Sigmoid colon (tissue), 6 donors: ENCODE measurements at regions not wholly inside any gene's neighbourhood (a gene's known extent, or its start where the extent isn't known, plus 50 kb on each side); places are given as distances from the start of the nearest gene placed in this dataset.

Source experiments
- DNase-seq: peaks from one replicate; pipeline ENCODE4 v3.0.0-alpha.2; 2019
- H3K27ac ChIP-seq, 4 donors: fragments of 200-600 bp; sonication (generic); one replicate each; pipeline ENCODE4 v1.5.1; 2016 to 2019; ENCODE audit warnings: mild to moderate bottlenecking in 1 of 4
- H3K27me3 ChIP-seq, 3 donors: fragments of 200-600 bp; sonication (generic); one replicate each; pipeline ENCODE4 v1.5.1; 2019; ENCODE audit warnings: mild to moderate bottlenecking in 1 of 3
- H3K36me3 ChIP-seq, 4 donors: fragments of 200-600 bp; sonication (generic); one replicate each; pipeline ENCODE4 v1.5.1; 2016 to 2019
- H3K4me1 ChIP-seq, 4 donors: fragments of 200-600 bp; sonication (generic); one replicate each; pipeline ENCODE4 v1.5.1; 2017 to 2019
- H3K4me3 ChIP-seq, 4 donors: fragments of 200-600 bp; sonication (generic); one replicate each; pipeline ENCODE4 v1.5.1; 2017 to 2019; ENCODE audit warnings: mild to moderate bottlenecking in 2 of 4, moderate library complexity in 1 of 4
- H3K9me3 ChIP-seq, 4 donors: fragments of 200-600 bp in 3 of 4; sonication (generic) in 3 of 4; one replicate each; pipeline versions ENCODE4 v1.5.1 to v1.6.1; 2013 to 2019
- CTCF ChIP-seq, 4 experiments: fragments of 450-650 bp in 3 of 4; fragments of 200-600 bp in 1 of 4; IDR thresholded peaks; one replicate each; pipeline ENCODE4 v1.5.1; 2016 to 2019; ENCODE audit warnings: antibody characterized with exemption in 4 of 4, mild to moderate bottlenecking in 3 of 4, moderate library complexity in 2 of 4
- EP300 ChIP-seq, 4 donors: sonication (generic); formaldehyde crosslinking; IDR thresholded peaks; one replicate each; pipeline ENCODE4 v1.6.1; 2017; ENCODE audit warnings: antibody characterized with exemption in 4 of 4
- POLR2A ChIP-seq, 2 donors: fragments of 450-650 bp; IDR thresholded peaks; one replicate each; pipeline ENCODE4 v1.6.1; 2016; ENCODE audit warnings: antibody characterized with exemption in 2 of 2, mild to moderate bottlenecking in 2 of 2, moderate library complexity in 2 of 2
- POLR2AphosphoS5 ChIP-seq, 4 donors: sonication (generic); formaldehyde crosslinking; IDR thresholded peaks; one replicate each; pipeline ENCODE4 v1.6.1; 2017; ENCODE audit warnings: antibody characterized with exemption in 4 of 4
- WGBS, 2 donors: extraction: QIAGEN DNeasy Blood & Tissue Kit; methylation state at CpG; one replicate each; pipeline ENCODE4 v1.1.7; 2013; 5-methylcytosine and 5-hydroxymethylcytosine counted together
- intact Hi-C: fragments of 100-400 bp; cut with DNase I; formaldehyde crosslinking; loops from one replicate; pipeline ENCODE4 v1.15.1; 2023
- donor health status: healthy with polysubstance abuse.
- donor health status: healthy.

- WGBS, 2 donors: 80 to 87% methylated on average over 12 of the region's 12 CpGs
- Histone ChIP-seq H3K4me3 (no peak overlapping the region), H3K27ac (no peak overlapping the region), H3K9me3 (no peaks in the 10 kb centered on the region), H3K27me3 (no peaks in the 10 kb centered on the region), H3K4me1 (no peaks in the 10 kb centered on the region), H3K36me3 (no peaks in the 10 kb centered on the region)
- intact Hi-C loops: no loop called here
- TF ChIP-seq EP300 (IDR thresholded peaks at IDR 0.05) (no peak), POLR2A (IDR thresholded peaks at IDR 0.05) (no peak), POLR2AphosphoS5 (IDR thresholded peaks at IDR 0.05) (no peak), CTCF (IDR thresholded peaks at IDR 0.05) (no peak)
- DNase-seq: no peak
Observed at GRCh38 chr17:37830151-37830993, 85.5 kb upstream of the HNF1B start.

DNA sequence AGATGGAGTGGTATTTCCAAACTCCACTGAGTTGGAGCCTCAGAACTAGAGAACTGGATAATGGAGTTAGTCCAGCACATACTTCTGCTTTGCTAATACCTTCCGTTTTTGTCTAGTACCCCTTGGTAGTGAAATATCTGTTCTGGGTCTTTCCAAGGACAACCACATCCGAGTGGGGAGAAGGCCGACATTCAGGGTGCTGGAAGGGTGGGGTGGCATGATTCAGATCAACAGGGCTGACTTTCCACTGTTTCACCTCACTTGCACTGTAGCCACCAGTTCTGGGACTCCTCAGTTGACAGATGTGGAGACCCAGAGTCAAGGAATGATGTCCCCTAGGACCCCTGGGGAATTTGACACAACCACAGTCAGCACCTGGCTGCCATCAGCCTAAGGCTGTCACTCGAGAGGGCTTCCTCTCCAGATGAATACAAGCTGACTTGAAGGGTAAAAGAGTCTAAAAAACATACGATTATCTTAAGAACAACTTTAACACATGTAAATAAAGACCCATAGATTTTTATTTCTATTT lies 84.8 kb upstream of the HNF1B start:
- Histone ChIP-seq H3K4me1 (peaks cover 0 to under 1% (median 0%) of the 10 kb centered on the region in 4 donors), H3K27me3 (no peaks in the 10 kb centered on the region), H3K4me3 (no peak overlapping the region), H3K27ac (no peak overlapping the region), H3K36me3 (no peaks in the 10 kb centered on the region), H3K9me3 (no peaks in the 10 kb centered on the region)
- WGBS, 2 donors: 61 to 81% methylated on average over 5 of the region's 5 CpGs
- intact Hi-C loops: no loop called here
- no peak for TF ChIP-seq CTCF (IDR thresholded peaks at IDR 0.05)
- TF ChIP-seq POLR2A (IDR thresholded peaks at IDR 0.05): no peak
- no peak for TF ChIP-seq EP300 (IDR thresholded peaks at IDR 0.05)
- no peak for TF ChIP-seq POLR2AphosphoS5 (IDR thresholded peaks at IDR 0.05)
- DNase-seq: no peak

GRCh38 chr17:37828651-37829124 lies 83.8 kb upstream of the HNF1B start:
- intact Hi-C loops: no loop called here
- no peak overlapping the region for H3K4me3 ChIP-seq
- no peaks in the 10 kb centered on the region for H3K36me3 ChIP-seq
- WGBS, 2 donors: 48 to 70% methylated on average over 5 of the region's 5 CpGs
- H3K27me3 ChIP-seq: no peaks in the 10 kb centered on the region
- no peak overlapping the region for H3K27ac ChIP-seq
- peaks cover 0 to 5% (median 0%) of the 10 kb centered on the region in 4 donors for H3K4me1 ChIP-seq
- peak; percentile 75 for DNase-seq
- H3K9me3 ChIP-seq: no peaks in the 10 kb centered on the region
- TF ChIP-seq EP300 (IDR thresholded peaks at IDR 0.05): no peak
- TF ChIP-seq POLR2AphosphoS5 (IDR thresholded peaks at IDR 0.05): no peak
- TF ChIP-seq POLR2A (IDR thresholded peaks at IDR 0.05): no peak
- no peak for TF ChIP-seq CTCF (IDR thresholded peaks at IDR 0.05)

- intact Hi-C loops: no loop called here
Observed at GRCh38 chr17:37827905-37828650, 83.2 kb upstream of the HNF1B start.

More at GRCh38 chr17:37827905-37828650, 83.2 kb upstream of the HNF1B start:
- no peaks in the 10 kb centered on the region for H3K9me3 ChIP-seq
- WGBS, 2 donors: 77 to 86% methylated on average over 5 of the region's 5 CpGs
- no peak overlapping the region for H3K27ac ChIP-seq
- H3K27me3 ChIP-seq: no peaks in the 10 kb centered on the region
- H3K4me1 ChIP-seq: peaks cover 0 to 5% (median 0%) of the 10 kb centered on the region in 4 donors
- DNase-seq: no peak
- no peaks in the 10 kb centered on the region for H3K36me3 ChIP-seq
- no peak for TF ChIP-seq POLR2AphosphoS5 (IDR thresholded peaks at IDR 0.05)
- TF ChIP-seq EP300 (IDR thresholded peaks at IDR 0.05): no peak
- TF ChIP-seq CTCF (IDR thresholded peaks at IDR 0.05): no peak
- no peak for TF ChIP-seq POLR2A (IDR thresholded peaks at IDR 0.05)
- H3K4me3 ChIP-seq: no peak overlapping the region
